B cell (primary cell): ENCODE measurements at regions not wholly inside any gene's neighbourhood (a gene's known extent, or its start where the extent isn't known, plus 50 kb on each side); places are given as distances from the start of the nearest gene placed in this dataset.

Source experiments
- EZH2 ChIP-seq: IDR thresholded peaks from 2 replicates; pipeline ENCODE4 v1.6.1; 2012; ENCODE audit warnings: borderline replicate concordance, low read depth, mild to moderate bottlenecking, moderate library complexity, low read length; ENCODE audit not compliant: insufficient read depth, poor library complexity, severe bottlenecking
- TF ChIP-seq, protein P1 (sequence below): fragments of 200-600 bp; IDR thresholded peaks from one replicate; pipeline ENCODE4 v1.8.0; 2022; ENCODE audit warnings: antibody characterized with exemption, mild to moderate bottlenecking

DNA sequence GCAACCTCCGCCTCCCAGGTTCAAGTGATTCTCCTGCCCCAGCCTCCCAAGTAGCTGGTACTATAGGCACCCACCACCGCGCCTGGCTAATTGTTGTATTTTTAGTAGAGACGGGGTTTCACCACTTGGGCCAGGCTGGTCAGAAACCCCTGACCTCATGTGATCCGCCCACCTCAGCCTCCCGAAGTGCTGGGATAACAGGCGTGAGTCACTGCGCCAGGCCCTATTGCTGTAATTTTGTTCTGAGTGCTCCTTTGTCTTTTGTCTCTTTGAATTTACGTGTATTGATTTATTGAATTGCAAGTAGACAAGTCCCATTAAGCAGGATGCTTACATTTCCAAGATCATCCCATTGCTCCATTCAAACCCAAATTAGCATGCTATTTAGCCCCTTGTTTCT, 186.7 kb downstream of the MSX2 start:
- TF ChIP-seq, protein P1, sequence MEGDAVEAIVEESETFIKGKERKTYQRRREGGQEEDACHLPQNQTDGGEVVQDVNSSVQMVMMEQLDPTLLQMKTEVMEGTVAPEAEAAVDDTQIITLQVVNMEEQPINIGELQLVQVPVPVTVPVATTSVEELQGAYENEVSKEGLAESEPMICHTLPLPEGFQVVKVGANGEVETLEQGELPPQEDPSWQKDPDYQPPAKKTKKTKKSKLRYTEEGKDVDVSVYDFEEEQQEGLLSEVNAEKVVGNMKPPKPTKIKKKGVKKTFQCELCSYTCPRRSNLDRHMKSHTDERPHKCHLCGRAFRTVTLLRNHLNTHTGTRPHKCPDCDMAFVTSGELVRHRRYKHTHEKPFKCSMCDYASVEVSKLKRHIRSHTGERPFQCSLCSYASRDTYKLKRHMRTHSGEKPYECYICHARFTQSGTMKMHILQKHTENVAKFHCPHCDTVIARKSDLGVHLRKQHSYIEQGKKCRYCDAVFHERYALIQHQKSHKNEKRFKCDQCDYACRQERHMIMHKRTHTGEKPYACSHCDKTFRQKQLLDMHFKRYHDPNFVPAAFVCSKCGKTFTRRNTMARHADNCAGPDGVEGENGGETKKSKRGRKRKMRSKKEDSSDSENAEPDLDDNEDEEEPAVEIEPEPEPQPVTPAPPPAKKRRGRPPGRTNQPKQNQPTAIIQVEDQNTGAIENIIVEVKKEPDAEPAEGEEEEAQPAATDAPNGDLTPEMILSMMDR = no peak
- TF ChIP-seq EZH2 = no peak
